ENCODE measurements at regions not wholly inside any gene's neighbourhood (a gene's known extent, or its start where the extent isn't known, plus 50 kb on each side); places are given as distances from the start of the nearest gene placed in this dataset.

DNA sequence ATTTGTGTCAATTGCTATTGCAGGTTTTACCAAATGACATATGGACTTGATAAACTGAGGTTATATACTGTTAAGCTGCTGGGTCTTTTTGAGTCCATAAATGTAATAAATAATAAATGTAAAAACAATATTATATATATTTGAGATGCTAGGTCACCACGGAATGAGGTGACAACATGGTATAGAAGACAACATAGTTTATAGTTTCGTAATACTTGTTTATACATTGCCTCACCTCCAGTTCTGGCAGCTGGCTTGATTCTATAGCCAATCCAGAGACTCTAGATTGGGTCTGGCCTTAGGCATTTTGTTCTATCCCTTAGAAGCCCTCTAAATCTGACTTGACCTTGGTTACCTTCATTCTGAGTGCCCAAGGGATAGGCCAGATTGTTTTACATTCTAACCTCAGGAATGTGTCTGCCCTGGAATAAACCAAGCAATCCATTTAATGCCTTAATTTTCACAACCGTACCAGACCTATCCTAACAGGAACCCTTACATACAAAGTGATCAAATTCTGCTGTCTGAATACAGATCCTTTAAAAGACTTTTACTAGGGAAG lies 61.5 kb upstream of the STXBP5 start:
- Histone ChIP-seq H3K9ac (ENCODE audit: insufficient read depth, low read length) (no peak overlapping the region), H3K4me2 (ENCODE audit: extremely low read depth, insufficient read depth, low read length) (no peak overlapping the region), H3K4me1 (ENCODE audit: control insufficient read depth, extremely low read depth, insufficient read depth, low read length) (peaks cover 2% of the 10 kb centered on the region), H3K9me3 (ENCODE audit: control insufficient read depth, insufficient read depth, low read depth, low read length) (no peaks in the 10 kb centered on the region), H3K4me3 (replicated peaks in 1 of 4; ENCODE audit: control extremely low read depth in 1 of 4, insufficient read depth in 1 of 4, low read depth in 3 of 4, low read length in 4 of 4) (no peak overlapping the region), H3K27me3 (ENCODE audit: control insufficient read depth, insufficient read depth, low read length) (no peaks in the 10 kb centered on the region), H3K36me3 (ENCODE audit: control insufficient read depth, insufficient read depth, low read length) (no peaks in the 10 kb centered on the region), H3K79me2 (ENCODE audit: control insufficient read depth, insufficient read depth, low read length) (no peaks in the 10 kb centered on the region), H4K20me1 (ENCODE audit: control insufficient read depth, extremely low read depth, insufficient read depth, low read length) (no peaks in the 10 kb centered on the region), H2AFZ (ENCODE audit: low read length) (no peak overlapping the region), H3K27ac (ENCODE audit: insufficient read depth, low read length) (no peak overlapping the region)
- TF ChIP-seq EZH2 (IDR thresholded peaks at IDR 0.05; ENCODE audit: low read length, missing control alignments) (no peak), CTCF (conservative IDR thresholded peaks at IDR 0.05 in 1 of 2, IDR thresholded peaks at IDR 0.05 in 1 of 2; ENCODE audit: low read depth in 1 of 2, low read length in 2 of 2) (no peak)
- DNase-seq (ENCODE audit: low read depth in 2 of 2), result peak in 1 of 2 donors; percentile 19

DNA sequence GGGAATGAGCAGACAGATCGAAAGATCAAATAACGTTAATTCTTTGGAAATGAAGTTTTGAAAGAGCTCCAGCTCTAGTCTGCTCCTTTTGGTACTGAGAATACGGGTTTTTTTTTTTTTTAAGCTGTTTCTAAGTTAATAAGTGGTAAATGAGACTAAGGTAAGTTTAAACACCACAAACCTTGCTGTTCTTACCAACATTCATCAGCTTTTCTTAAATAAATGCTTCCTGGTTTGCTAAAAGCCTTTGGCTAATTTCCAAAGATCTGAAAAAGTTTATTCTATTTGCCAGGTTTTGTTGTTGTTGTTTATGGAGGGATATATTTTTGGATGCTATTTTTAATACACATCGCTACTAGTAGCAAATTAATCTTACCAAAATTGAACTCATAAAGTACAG lies 55.1 kb upstream of the STXBP5 start:
- Histone ChIP-seq H3K27ac (ENCODE audit: insufficient read depth, low read length) (no peak overlapping the region), H3K79me2 (ENCODE audit: control insufficient read depth, insufficient read depth, low read length) (no peaks in the 10 kb centered on the region), H3K36me3 (ENCODE audit: control insufficient read depth, insufficient read depth, low read length) (no peaks in the 10 kb centered on the region), H3K9me3 (ENCODE audit: control insufficient read depth, insufficient read depth, low read depth, low read length) (no peaks in the 10 kb centered on the region), H2AFZ (ENCODE audit: low read length) (no peak overlapping the region), H4K20me1 (ENCODE audit: control insufficient read depth, extremely low read depth, insufficient read depth, low read length) (no peaks in the 10 kb centered on the region), H3K27me3 (ENCODE audit: control insufficient read depth, insufficient read depth, low read length) (no peaks in the 10 kb centered on the region), H3K4me2 (ENCODE audit: extremely low read depth, insufficient read depth, low read length) (no peak overlapping the region), H3K4me1 (ENCODE audit: control insufficient read depth, extremely low read depth, insufficient read depth, low read length) (peaks cover under 1% of the 10 kb centered on the region), H3K9ac (ENCODE audit: insufficient read depth, low read length) (no peak overlapping the region), H3K4me3 (replicated peaks in 1 of 4; ENCODE audit: control extremely low read depth in 1 of 4, insufficient read depth in 1 of 4, low read depth in 3 of 4, low read length in 4 of 4) (no peak overlapping the region)
- TF ChIP-seq EZH2 (IDR thresholded peaks at IDR 0.05; ENCODE audit: low read length, missing control alignments), result no peak
- TF ChIP-seq CTCF (conservative IDR thresholded peaks at IDR 0.05 in 1 of 2, IDR thresholded peaks at IDR 0.05 in 1 of 2; ENCODE audit: low read depth in 1 of 2, low read length in 2 of 2), result no peak
- DNase-seq (ENCODE audit: low read depth in 2 of 2), result no peak

GRCh38 chr6:147149826-147150225 lies 54.4 kb upstream of the STXBP5 start:
- H3K9ac ChIP-seq (ENCODE audit: insufficient read depth, low read length), result no peak overlapping the region
- no peak overlapping the region for H3K4me2 ChIP-seq (ENCODE audit: extremely low read depth, insufficient read depth, low read length)

More at GRCh38 chr6:147149826-147150225, 54.4 kb upstream of the STXBP5 start:
- TF ChIP-seq EZH2 (IDR thresholded peaks at IDR 0.05; ENCODE audit: low read length, missing control alignments), result no peak
- no peak for TF ChIP-seq CTCF (conservative IDR thresholded peaks at IDR 0.05 in 1 of 2, IDR thresholded peaks at IDR 0.05 in 1 of 2; ENCODE audit: low read depth in 1 of 2, low read length in 2 of 2)
- no peak for DNase-seq (ENCODE audit: low read depth in 2 of 2)
- Histone ChIP-seq H3K4me3 (replicated peaks in 1 of 4; ENCODE audit: control extremely low read depth in 1 of 4, insufficient read depth in 1 of 4, low read depth in 3 of 4, low read length in 4 of 4) (no peak overlapping the region), H3K9me3 (ENCODE audit: control insufficient read depth, insufficient read depth, low read depth, low read length) (no peaks in the 10 kb centered on the region), H3K36me3 (ENCODE audit: control insufficient read depth, insufficient read depth, low read length) (no peaks in the 10 kb centered on the region), H4K20me1 (ENCODE audit: control insufficient read depth, extremely low read depth, insufficient read depth, low read length) (no peaks in the 10 kb centered on the region), H3K27ac (ENCODE audit: insufficient read depth, low read length) (no peak overlapping the region), H3K79me2 (ENCODE audit: control insufficient read depth, insufficient read depth, low read length) (no peaks in the 10 kb centered on the region), H2AFZ (ENCODE audit: low read length) (no peak overlapping the region), H3K4me1 (ENCODE audit: control insufficient read depth, extremely low read depth, insufficient read depth, low read length) (peaks cover 4% of the 10 kb centered on the region), H3K27me3 (ENCODE audit: control insufficient read depth, insufficient read depth, low read length) (no peaks in the 10 kb centered on the region)
